ENCODE measurements at regions not wholly inside any gene's neighbourhood (a gene's known extent, or its start where the extent isn't known, plus 50 kb on each side); places are given as distances from the start of the nearest gene placed in this dataset.
"Not testable (repeated sequence)": the region's sequence is repeated elsewhere in the genome, so short reads cannot be mapped to it uniquely, and the experiment has no call there.

DNA sequence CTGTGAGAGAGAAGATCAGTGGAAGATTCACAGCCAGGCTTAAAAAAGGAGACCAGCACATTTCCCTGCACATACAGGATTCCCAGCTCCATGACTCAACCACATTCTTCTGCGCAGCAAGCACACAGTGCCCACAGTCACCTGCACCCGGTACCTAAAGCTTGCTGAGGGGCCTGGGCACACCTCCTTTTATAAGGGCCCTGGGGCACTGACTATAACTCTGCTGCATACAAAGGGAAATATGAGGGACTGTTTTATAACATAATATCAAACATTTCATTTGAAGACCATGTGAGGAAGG lies 322.9 kb downstream of the DAD1 start:
- no peak overlapping the region for H3K4me3 ChIP-seq (ENCODE audit: low read length)
- no peaks in the 10 kb centered on the region for H3K36me3 ChIP-seq (ENCODE audit: control insufficient read depth, low read depth, low read length)
- H3K9me3 ChIP-seq (ENCODE audit: control insufficient read depth, low read depth, low read length): no peaks in the 10 kb centered on the region
- H3K27me3 ChIP-seq (ENCODE audit: control insufficient read depth, insufficient read depth, low read length): no peaks in the 10 kb centered on the region
- no peak overlapping the region for H3K9ac ChIP-seq (ENCODE audit: low read length)
- H3K27ac ChIP-seq (ENCODE audit: low read length): no peak overlapping the region
- H3K4me1 ChIP-seq (ENCODE audit: control insufficient read depth, low read depth, low read length): peaks cover 17% of the 10 kb centered on the region

DNA sequence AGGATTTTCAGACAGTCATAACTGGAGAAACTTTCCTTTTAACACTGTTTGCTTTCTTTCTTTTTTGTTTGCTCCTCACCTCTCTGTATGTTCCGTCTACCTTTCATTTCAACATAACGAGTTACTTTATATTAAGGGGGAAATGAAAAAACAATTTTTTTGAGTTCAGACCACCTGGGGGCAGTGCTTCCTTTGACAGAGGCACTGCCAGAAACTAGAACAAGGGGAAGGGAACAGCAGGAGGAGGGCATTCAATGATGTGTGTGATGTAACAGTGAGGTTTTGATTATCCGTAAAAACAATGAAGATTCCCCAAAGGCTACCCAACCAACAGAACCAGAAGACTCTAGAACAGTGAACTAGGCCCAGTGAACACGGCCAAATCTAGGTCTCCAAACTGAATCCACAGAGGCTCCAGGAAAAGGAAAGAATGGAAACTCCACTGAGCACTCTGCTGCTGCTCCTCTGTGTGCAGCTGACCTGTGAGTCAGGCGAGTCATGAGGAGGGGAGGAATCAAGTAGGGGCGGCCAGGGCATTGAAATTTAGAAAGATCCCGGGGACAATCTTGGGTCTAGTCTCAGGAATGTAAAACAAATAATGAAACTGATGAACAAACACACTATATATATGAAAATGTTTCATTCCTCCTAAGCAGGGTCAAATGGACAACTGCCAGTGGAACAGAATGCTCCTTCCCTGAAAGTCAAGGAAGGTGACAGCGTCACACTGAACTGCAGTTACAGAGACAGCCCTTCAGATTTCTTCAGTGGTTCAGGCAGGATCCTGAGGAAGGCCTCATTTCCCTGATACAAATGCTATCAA lies 323.5 kb downstream of the DAD1 start:
- Histone ChIP-seq H3K27me3 (ENCODE audit: control insufficient read depth, insufficient read depth, low read length) (no peaks in the 10 kb centered on the region), H3K9me3 (ENCODE audit: control insufficient read depth, low read depth, low read length) (no peaks in the 10 kb centered on the region), H3K4me3 (ENCODE audit: low read length) (no peak overlapping the region), H3K4me1 (ENCODE audit: control insufficient read depth, low read depth, low read length) (peaks cover 17% of the 10 kb centered on the region), H3K9ac (ENCODE audit: low read length) (no peak overlapping the region), H3K36me3 (ENCODE audit: control insufficient read depth, low read depth, low read length) (no peaks in the 10 kb centered on the region), H3K27ac (ENCODE audit: low read length) (no peak overlapping the region)

DNA sequence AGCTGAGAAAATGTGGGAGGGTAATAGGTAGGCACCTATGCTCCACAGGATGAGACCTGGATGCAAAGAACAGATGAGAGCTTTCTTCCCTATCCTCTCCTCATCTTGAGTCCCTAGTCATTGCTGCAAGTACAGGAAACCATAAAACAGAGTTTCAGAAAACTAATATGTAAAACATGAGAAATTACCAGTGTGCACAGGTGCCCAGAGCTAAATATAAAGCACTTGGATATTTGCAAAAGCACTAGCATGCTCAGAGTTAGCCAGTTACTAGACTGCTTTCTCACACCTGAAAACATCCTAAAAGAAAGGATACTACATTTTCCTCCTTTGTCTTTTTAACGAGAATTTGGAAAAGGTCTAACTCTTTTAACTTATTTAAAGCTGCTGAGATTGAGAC lies 324.3 kb downstream of the DAD1 start:
- no peak overlapping the region for H3K9ac ChIP-seq (ENCODE audit: low read length)
- no peak overlapping the region for H3K27ac ChIP-seq (ENCODE audit: low read length)
- H3K4me3 ChIP-seq (ENCODE audit: low read length): no peak overlapping the region
- peaks cover 17% of the 10 kb centered on the region for H3K4me1 ChIP-seq (ENCODE audit: control insufficient read depth, low read depth, low read length)
- H3K36me3 ChIP-seq (ENCODE audit: control insufficient read depth, low read depth, low read length): no peaks in the 10 kb centered on the region
- H3K9me3 ChIP-seq (ENCODE audit: control insufficient read depth, low read depth, low read length): no peaks in the 10 kb centered on the region
- H3K27me3 ChIP-seq (ENCODE audit: control insufficient read depth, insufficient read depth, low read length): no peaks in the 10 kb centered on the region

DNA sequence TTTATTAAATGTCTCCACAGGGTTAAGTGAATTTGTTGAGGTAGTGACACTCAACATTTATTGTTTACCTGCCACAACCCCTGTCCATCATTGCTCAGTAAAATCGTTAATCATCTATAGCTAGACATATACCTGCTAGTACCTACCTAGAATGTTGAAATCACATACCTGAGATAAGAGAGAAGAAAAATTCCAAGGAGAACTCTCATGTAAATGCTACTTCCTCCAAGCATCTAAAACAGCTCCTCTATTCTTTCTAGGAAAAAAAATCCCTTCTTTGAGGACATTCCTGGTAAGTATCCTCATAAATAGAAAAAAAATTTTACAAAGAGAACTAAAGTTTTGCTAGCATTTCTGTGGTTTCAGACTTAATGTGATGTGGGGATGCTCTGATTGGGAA lies 325.1 kb downstream of the DAD1 start:
- Histone ChIP-seq H3K36me3 (ENCODE audit: control insufficient read depth, low read depth, low read length) (no peaks in the 10 kb centered on the region), H3K9ac (ENCODE audit: low read length) (no peak overlapping the region), H3K27ac (ENCODE audit: low read length) (no peak overlapping the region), H3K9me3 (ENCODE audit: control insufficient read depth, low read depth, low read length) (no peaks in the 10 kb centered on the region), H3K4me1 (ENCODE audit: control insufficient read depth, low read depth, low read length) (peaks cover 17% of the 10 kb centered on the region), H3K27me3 (ENCODE audit: control insufficient read depth, insufficient read depth, low read length) (no peaks in the 10 kb centered on the region), H3K4me3 (ENCODE audit: low read length) (no peak overlapping the region)

DNA sequence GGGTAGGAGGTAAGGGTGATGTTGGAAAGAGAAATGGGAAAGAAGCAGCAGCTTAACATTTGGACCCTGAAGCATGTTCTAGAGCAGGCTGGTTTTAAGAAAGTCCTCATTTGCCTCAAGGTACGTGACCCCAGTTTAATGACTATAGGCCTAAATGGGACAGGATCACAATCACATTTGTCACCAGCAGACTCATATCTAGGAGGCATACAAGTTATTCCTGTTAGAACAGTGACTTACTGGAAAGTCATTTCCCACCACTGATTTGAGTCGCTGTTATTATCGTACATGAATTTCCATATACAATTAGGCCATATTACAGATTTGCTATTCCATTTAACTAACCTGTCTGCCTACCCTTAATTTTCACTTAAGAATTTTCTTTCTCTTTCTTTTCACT lies 326.1 kb downstream of the DAD1 start:
- Histone ChIP-seq H3K27me3 (ENCODE audit: control insufficient read depth, insufficient read depth, low read length) (no peaks in the 10 kb centered on the region), H3K27ac (ENCODE audit: low read length) (no peak overlapping the region), H3K9ac (ENCODE audit: low read length) (no peak overlapping the region), H3K4me1 (ENCODE audit: control insufficient read depth, low read depth, low read length) (peaks cover 17% of the 10 kb centered on the region), H3K36me3 (ENCODE audit: control insufficient read depth, low read depth, low read length) (no peaks in the 10 kb centered on the region), H3K4me3 (ENCODE audit: low read length) (no peak overlapping the region), H3K9me3 (ENCODE audit: control insufficient read depth, low read depth, low read length) (no peaks in the 10 kb centered on the region)

DNA sequence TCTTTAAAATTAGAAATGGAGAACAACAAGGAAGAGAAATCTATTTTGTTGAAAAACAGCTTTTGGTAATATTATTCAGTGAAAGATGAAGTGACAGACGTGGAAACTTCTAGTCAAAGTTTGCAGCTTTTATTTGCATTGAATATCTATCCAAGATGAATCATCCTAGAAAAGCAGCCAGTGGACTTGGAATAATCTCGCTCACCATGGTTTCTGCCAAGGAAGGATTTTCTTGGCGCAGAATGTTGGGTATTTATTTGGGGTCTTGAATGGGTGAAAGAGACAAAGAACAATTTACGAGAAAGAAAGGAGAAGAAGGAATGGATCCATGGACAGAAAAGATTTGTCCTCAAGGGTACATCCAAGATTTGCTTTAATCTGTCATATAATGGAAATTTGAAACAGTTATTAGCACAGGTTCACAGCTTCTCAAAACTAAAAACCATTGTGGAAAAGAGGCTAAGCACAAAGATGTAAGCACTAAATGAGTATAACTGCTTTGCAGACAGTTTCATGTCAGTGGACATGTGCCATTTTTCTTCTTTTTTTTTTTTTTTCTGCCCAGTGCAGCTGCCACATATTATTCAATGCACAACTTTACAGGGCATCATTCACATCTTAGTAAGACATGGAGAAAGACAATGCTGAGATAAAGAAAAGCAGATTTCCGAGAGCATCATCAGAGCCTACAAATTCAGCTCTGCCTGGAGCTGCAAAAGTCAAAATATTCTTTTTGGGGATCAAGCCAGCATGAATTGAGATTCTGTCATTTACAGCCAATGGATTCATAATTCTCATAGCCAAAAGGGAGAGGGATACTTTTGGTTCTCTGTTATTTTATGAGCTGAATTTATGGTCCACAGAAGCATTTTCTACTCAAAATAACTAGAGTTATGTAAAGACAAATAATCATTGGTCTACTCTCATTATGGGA lies 333.7 kb downstream of the DAD1 start:
- Histone ChIP-seq H3K27me3 (ENCODE audit: control insufficient read depth, insufficient read depth, low read length) (no peaks in the 10 kb centered on the region), H3K9me3 (ENCODE audit: control insufficient read depth, low read depth, low read length) (no peaks in the 10 kb centered on the region), H3K9ac (ENCODE audit: low read length) (no peak overlapping the region), H3K4me1 (ENCODE audit: control insufficient read depth, low read depth, low read length) (no peaks in the 10 kb centered on the region), H3K4me3 (ENCODE audit: low read length) (no peak overlapping the region), H3K36me3 (ENCODE audit: control insufficient read depth, low read depth, low read length) (no peaks in the 10 kb centered on the region), H3K27ac (ENCODE audit: low read length) (no peak overlapping the region)

DNA sequence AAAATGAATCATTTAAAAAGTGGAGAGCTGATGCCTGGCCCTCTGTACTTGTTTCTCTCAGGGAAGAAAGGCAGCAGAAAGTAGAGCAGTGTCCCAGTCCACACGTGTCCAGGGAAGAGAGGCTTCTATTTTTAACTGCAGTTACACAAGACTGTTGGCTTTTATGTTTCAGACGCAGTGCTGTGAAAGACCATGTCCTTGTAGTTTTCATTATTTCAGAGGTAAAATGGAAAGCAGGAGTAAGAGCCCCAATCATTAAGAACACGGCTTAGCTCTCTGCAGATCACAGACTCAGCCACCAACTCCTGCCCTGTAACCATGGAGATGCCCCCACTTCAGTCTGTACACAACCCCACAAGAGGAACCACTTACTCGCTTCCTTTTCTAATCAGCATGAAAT lies 336.3 kb downstream of the DAD1 start:
- Histone ChIP-seq H3K36me3 (ENCODE audit: control insufficient read depth, low read depth, low read length) (no peaks in the 10 kb centered on the region), H3K27me3 (ENCODE audit: control insufficient read depth, insufficient read depth, low read length) (no peaks in the 10 kb centered on the region), H3K9ac (ENCODE audit: low read length) (no peak overlapping the region), H3K27ac (ENCODE audit: low read length) (no peak overlapping the region), H3K4me3 (ENCODE audit: low read length) (no peak overlapping the region), H3K4me1 (ENCODE audit: control insufficient read depth, low read depth, low read length) (peaks cover 4% of the 10 kb centered on the region), H3K9me3 (ENCODE audit: control insufficient read depth, low read depth, low read length) (no peaks in the 10 kb centered on the region)

DNA sequence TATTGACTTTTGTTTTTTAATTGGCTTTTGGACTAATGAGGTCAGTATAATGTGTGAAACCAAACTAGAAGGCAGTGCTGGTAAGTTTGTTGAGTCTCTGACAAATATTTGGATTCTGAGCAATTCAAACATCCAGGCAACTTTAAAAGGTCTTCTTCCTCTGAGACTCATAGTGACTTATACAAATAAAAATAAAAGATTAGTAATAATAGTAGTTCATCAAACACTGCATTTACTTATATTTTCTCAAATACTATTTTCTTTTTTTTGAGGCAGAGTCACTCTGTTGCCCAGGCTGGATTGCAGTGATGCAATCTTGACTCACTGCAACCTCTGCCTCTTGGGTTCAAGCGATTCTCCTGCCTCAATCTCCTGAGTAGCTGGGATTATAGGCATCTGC lies 337.9 kb downstream of the DAD1 start:
- H3K4me3 ChIP-seq (ENCODE audit: low read length): no peak overlapping the region
- H3K27ac ChIP-seq (ENCODE audit: low read length): no peak overlapping the region
- H3K36me3 ChIP-seq (ENCODE audit: control insufficient read depth, low read depth, low read length): no peaks in the 10 kb centered on the region
- H3K27me3 ChIP-seq (ENCODE audit: control insufficient read depth, insufficient read depth, low read length): no peaks in the 10 kb centered on the region
- no peak overlapping the region for H3K9ac ChIP-seq (ENCODE audit: low read length)
- no peaks in the 10 kb centered on the region for H3K9me3 ChIP-seq (ENCODE audit: control insufficient read depth, low read depth, low read length)
- peaks cover 4% of the 10 kb centered on the region for H3K4me1 ChIP-seq (ENCODE audit: control insufficient read depth, low read depth, low read length)

DNA sequence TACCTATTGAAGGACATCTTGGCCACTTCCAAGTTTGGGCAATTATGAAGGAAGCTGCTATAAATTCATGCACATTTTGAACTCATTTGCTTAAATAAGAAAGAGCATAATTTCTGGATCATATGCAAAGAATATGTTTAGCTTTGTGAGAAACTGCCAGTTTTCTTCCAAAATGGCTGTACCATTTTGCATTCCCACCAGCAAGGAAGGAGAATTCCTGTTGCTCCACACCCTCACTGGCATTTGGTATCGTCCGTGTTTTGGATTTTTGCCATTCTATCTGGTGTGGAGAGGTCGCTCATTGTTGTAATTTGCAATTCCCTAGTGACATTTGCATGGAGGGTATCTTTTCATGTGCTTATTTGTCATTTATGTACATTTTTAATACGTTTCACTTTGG lies 339.3 kb downstream of the DAD1 start:
- Histone ChIP-seq H3K36me3 (ENCODE audit: control insufficient read depth, low read depth, low read length) (no peaks in the 10 kb centered on the region), H3K27me3 (ENCODE audit: control insufficient read depth, insufficient read depth, low read length) (no peaks in the 10 kb centered on the region), H3K4me3 (ENCODE audit: low read length) (no peak overlapping the region), H3K4me1 (ENCODE audit: control insufficient read depth, low read depth, low read length) (peaks cover 9% of the 10 kb centered on the region), H3K27ac (ENCODE audit: low read length) (no peak overlapping the region), H3K9ac (ENCODE audit: low read length) (no peak overlapping the region), H3K9me3 (ENCODE audit: control insufficient read depth, low read depth, low read length) (no peaks in the 10 kb centered on the region)

DNA sequence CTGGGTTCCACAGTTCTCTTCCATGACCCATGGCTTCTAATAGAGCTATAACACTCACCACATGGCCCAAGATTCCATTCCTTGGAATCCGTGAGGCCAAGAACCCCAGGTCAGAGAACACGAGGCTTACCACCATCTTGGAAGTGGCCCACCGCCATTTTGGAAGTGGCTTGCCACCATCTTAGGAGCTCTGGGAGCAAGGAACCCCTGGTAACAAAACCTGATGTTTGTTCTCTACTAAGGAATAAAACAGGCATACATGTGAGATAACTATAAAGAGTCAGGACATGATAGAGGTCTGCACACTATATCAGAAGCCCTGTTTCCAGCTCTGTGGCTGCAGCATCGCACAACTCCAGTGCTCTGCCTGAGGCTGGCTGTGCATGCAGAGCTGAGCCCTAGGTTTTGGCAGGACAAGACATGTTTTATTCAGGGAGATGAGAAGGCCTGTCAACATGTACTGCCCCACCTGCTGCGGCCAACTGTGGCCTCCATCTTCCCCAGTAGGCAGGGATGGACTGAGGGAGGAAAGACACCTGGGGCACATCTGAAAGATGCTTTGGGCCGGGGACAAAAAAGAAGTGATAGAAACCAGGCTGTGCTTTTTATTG lies 344.9 kb downstream of the DAD1 start:
- no peaks in the 10 kb centered on the region for H3K27me3 ChIP-seq (ENCODE audit: control insufficient read depth, insufficient read depth, low read length)

DNA sequence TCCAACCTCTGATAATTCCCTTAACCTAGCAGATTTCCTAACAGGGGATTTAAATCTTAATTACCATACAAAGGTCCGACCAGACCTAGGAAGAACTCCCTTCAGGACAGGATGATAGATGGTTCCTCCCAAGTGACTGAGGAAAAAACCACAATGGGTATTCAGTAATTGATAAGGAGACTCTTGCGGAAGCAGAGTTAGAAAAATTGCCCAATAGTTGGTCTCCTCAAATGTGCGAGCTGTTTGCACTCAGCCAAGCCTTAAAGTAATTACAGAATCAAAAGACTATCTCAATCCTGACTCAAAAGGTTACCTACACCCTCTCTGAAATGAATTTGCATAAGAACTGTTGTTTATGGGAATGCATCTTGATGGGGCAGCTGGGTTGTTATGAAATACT lies 350.7 kb downstream of the DAD1 start:
- not testable (repeated sequence) for H3K27me3 ChIP-seq (ENCODE audit: control insufficient read depth, insufficient read depth, low read length); H3K9me3 ChIP-seq (ENCODE audit: control insufficient read depth, low read depth, low read length); H3K4me1 ChIP-seq (ENCODE audit: control insufficient read depth, low read depth, low read length); H3K27ac ChIP-seq (ENCODE audit: low read length); H3K9ac ChIP-seq (ENCODE audit: low read length); H3K4me3 ChIP-seq (ENCODE audit: low read length); H3K36me3 ChIP-seq (ENCODE audit: control insufficient read depth, low read depth, low read length)

More for the DNA sequence above, 344.9 kb downstream of the DAD1 start:
- H3K9me3 ChIP-seq (ENCODE audit: control insufficient read depth, low read depth, low read length): no peaks in the 10 kb centered on the region
- H3K9ac ChIP-seq (ENCODE audit: low read length): no peak overlapping the region
- H3K27ac ChIP-seq (ENCODE audit: low read length): no peak overlapping the region
- H3K4me1 ChIP-seq (ENCODE audit: control insufficient read depth, low read depth, low read length): peaks cover 5% of the 10 kb centered on the region
- H3K36me3 ChIP-seq (ENCODE audit: control insufficient read depth, low read depth, low read length): no peaks in the 10 kb centered on the region
- H3K4me3 ChIP-seq (ENCODE audit: low read length): no peak overlapping the region

Measured in iPS-18a (cell line).